ENCODE measurements at regions not wholly inside any gene's neighbourhood (a gene's known extent, or its start where the extent isn't known, plus 50 kb on each side); places are given as distances from the start of the nearest gene placed in this dataset.

DNA sequence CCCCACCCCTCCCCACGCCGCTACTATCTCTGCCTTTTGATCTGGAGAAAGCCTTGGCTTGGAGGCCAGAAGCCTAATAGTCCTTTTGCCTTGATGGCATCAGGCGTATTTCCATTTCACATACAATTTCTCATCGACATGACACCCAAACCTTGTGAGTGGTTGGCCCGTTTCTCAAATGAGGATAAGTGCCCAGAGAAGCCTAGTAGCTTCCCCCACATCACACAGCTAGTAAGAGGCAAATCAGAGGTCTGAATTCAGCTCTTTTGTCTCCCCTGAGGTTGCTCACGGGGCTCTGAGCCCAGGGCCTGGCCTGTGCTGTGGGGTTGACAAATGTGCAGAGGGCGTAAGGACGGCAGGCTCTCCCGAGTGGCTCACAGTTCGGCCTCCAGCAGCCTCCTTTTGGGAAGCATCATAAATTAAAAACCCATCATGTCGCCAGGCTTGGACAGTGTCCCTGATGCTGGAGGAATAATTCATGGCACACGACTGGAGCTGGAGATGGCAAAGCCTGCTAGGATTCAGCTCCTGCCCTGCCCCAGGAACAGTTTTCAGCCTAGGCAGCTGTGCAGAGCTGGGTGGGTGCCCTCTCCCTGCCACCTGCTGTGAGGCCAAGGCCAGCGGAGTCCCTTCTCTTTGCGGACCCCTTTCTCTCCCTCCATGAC, 263.8 kb downstream of the NSG2 start:
- TF ChIP-seq JUND (IDR thresholded peaks at IDR 0.05; ENCODE audit: low read length) (no peak), ZNF274 (IDR thresholded peaks at IDR 0.05; ENCODE audit: borderline replicate concordance, extremely low read depth, low read length) (no peak), RFX5 (IDR thresholded peaks at IDR 0.05; ENCODE audit: borderline replicate concordance, low read depth, low read length) (no peak), POLR2A (IDR thresholded peaks at IDR 0.05; ENCODE audit: control extremely low read depth in 1 of 2, low read depth in 2 of 2, low read length in 2 of 2) (no peak), SP1 (IDR thresholded peaks at IDR 0.05; ENCODE audit: low read depth, low read length) (no peak), EZH2 (IDR thresholded peaks at IDR 0.05; ENCODE audit: low read depth, low read length, severe bottlenecking) (no peak), EGR1 (IDR thresholded peaks at IDR 0.05; ENCODE audit: borderline replicate concordance, low read depth, low read length) (no peak), RBBP5 (IDR thresholded peaks at IDR 0.05; ENCODE audit: borderline replicate concordance, low read depth, low read length) (no peak)
- TF ChIP-seq, protein P1, sequence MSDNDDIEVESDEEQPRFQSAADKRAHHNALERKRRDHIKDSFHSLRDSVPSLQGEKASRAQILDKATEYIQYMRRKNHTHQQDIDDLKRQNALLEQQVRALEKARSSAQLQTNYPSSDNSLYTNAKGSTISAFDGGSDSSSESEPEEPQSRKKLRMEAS (IDR thresholded peaks at IDR 0.05) = no peak
- TF ChIP-seq, protein P2, sequence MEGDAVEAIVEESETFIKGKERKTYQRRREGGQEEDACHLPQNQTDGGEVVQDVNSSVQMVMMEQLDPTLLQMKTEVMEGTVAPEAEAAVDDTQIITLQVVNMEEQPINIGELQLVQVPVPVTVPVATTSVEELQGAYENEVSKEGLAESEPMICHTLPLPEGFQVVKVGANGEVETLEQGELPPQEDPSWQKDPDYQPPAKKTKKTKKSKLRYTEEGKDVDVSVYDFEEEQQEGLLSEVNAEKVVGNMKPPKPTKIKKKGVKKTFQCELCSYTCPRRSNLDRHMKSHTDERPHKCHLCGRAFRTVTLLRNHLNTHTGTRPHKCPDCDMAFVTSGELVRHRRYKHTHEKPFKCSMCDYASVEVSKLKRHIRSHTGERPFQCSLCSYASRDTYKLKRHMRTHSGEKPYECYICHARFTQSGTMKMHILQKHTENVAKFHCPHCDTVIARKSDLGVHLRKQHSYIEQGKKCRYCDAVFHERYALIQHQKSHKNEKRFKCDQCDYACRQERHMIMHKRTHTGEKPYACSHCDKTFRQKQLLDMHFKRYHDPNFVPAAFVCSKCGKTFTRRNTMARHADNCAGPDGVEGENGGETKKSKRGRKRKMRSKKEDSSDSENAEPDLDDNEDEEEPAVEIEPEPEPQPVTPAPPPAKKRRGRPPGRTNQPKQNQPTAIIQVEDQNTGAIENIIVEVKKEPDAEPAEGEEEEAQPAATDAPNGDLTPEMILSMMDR (IDR thresholded peaks at IDR 0.05; ENCODE audit: control extremely low read depth in 1 of 3, insufficient read depth in 1 of 3, low read depth in 1 of 3, low read length in 3 of 3) = no peak
